GM21423 (cell line): ENCODE measurements at regions not wholly inside any gene's neighbourhood (a gene's known extent, or its start where the extent isn't known, plus 50 kb on each side); places are given as distances from the start of the nearest gene placed in this dataset.
"Not testable (repeated sequence)": the region's sequence is repeated elsewhere in the genome, so short reads cannot be mapped to it uniquely, and the experiment has no call there.

ENCODE experiments used
- ATAC-seq: cut with Tn5 transposase; IDR thresholded peaks from one replicate; pipeline ENCODE4 v1.9.1; 2021; ENCODE audit warnings: mild to moderate bottlenecking, moderate library complexity; ENCODE audit not compliant: unreplicated experiment

GRCh38 chr20:29516847-29517246 lies 1740.6 kb upstream of the DEFB115 start:
- ATAC-seq: not testable (repeated sequence)

GRCh38 chr20:29519610-29520241 lies 1737.7 kb upstream of the DEFB115 start:
- not testable (repeated sequence) for ATAC-seq

GRCh38 chr20:29533566-29534177 lies 1723.8 kb upstream of the DEFB115 start:
- not testable (repeated sequence) for ATAC-seq

DNA sequence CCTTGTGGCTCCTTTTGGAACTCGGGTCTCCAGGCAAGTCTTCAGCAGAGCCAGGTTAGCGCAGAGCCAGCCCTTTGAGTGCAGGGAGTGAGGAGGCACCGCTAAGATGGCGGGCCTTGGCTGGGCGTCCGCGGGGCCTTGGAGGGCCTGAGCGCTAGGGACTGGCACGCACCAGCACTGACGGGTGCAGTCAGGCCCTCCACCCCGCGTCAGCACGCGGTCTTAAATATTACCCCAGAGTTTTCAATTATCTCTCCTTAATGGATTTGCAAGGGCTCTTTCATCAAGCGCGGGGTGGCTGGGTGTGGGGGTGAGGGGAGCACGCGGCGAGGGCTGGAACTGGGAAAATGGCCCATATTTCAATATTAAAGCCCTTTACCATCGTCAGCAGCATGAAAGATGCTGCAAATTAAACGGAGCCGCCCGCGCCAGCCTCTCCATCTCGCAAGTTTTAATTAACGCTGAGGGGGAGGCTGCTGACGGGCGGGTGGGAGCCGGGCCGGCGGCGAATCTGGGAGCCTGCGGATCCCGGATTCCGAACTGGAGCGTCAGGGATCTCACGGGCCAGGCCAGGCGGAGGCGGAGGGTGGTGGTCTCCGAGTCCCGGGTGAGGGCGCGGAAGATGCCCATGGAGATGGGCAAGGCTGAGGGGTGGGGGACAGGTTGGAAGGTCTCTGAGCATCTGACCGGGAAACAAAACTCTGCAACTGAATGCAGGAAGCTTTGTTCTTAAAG lies 1690.4 kb upstream of the DEFB115 start:
- ATAC-seq: not testable (repeated sequence)

DNA sequence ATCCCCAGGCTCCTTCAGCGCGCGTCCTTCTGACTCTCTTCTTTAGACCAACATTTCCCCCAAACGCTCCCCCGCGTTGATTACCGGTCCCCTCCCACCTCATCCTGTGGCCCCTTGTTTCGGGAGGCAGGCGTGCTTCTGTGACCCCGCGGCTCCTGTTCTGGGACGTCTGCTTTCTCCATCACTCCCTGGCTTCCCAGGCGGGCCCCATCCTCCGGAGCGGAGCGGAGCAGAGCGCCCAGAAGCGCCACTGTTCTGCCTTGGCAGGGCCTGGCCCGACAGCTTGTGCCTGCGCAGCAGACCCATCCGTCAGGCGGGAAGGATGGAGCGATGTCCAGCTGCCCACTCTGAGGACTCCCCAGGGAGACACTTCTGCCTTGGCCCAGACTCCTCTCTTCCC lies 1689.8 kb upstream of the DEFB115 start:
- not testable (repeated sequence) for ATAC-seq

- not testable (repeated sequence) for ATAC-seq
Measured at GRCh38 chr20:29570126-29570525, 1687.3 kb upstream of the DEFB115 start.

DNA sequence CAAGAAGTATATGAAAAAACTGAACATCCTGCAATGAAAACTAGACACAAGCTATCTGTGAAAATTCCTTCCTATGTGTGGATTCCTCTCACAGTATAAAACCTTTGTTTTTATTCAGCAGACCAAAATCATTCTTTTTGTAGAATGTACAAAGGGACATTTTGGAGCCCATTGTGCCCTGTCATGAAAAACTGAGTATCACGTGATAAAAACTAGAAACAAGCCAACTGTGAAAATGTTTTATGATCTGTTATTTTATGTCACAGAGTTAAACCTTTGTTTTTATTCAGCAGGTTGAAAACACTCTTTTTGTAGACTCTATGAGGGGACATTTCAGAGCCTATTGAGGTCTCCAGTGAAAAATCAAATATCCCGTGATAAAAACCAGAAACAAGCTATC lies 1667.9 kb upstream of the DEFB115 start:
- ATAC-seq: not testable (repeated sequence)

GRCh38 chr20:29604163-29604562 lies 1653.3 kb upstream of the DEFB115 start:
- ATAC-seq: not testable (repeated sequence)

GRCh38 chr20:29606171-29606570 lies 1651.3 kb upstream of the DEFB115 start:
- ATAC-seq: not testable (repeated sequence)

GRCh38 chr20:29629395-29629794 lies 1628.1 kb upstream of the DEFB115 start:
- ATAC-seq: not testable (repeated sequence)
